ENCODE measurements at regions not wholly inside any gene's neighbourhood (a gene's known extent, or its start where the extent isn't known, plus 50 kb on each side); places are given as distances from the start of the nearest gene placed in this dataset.

DNA sequence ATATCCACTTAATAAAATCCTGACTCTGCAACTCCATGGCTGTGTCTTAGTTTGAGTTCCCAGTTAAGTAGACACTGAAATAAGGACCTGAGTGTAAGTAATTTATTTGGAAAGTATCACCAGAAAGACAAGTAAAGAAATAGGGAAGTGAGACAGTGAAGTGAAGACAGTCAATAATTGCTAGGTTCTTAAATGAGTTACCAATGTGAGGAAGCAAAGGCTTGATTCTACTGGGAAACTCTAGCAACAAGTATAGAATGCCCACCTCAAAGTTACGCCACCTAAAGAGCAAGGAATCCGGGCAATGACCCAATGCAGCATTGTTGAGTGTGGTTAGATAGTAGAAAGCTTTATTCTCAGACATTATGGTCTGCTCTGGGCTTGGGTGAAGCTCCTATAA is 383.9 kb downstream of the TLR4 start:
- DNase-seq: no peak

DNA sequence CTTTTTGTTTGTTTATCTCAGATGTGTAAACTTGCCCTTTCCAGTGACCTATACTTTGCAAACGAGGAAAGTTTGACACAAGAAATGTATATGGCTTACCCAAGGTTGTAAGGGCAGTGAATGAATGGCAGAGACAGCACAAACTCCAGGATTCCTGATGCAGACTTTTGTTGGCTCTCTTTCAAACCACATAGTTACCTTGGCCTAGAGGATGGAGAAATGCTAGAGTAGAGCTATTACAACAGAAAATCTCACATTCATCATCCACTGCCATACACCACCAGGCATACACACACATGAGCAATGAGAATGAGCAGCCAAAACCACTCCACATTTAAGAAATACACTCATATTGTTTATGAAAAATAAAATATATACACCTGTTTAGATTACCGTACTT is 387.0 kb downstream of the TLR4 start:
- no peak for DNase-seq

DNA sequence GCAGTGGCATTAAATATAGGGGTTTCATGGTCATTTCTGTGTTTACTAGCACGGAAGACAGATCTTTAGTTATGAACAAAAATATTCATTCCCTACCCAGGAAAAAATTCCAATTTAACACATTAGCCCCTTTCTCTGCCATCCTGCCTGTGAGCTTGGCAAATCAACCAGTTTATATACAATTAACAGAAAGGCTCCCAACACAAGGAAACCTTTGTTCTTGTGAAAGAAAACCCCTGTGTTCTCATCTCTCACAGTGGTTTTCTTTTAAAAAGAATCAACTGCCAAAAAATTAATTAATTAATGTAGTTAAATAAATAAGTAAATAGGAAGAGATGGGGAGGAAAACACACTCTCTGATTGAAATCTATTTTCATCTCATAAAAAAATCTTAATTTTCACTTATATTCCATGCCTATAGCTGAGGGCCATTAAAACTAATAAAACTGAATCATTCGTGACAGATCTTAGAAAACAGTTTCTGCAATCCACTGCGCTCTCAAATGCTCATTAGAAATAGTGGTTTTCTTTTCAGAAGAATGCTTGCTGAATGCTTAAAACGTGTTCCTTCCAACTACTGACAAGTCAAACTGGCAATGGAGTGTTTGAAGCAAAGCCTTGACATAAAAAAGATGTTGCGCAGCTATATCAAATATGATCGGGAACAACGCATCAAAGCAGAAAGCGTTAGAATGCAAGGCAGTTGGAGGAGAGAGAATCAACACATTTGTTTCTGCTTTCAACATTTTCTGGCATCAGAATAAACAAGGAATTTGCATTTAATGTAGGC is 387.7 kb downstream of the TLR4 start:
- no peak for DNase-seq

DNA sequence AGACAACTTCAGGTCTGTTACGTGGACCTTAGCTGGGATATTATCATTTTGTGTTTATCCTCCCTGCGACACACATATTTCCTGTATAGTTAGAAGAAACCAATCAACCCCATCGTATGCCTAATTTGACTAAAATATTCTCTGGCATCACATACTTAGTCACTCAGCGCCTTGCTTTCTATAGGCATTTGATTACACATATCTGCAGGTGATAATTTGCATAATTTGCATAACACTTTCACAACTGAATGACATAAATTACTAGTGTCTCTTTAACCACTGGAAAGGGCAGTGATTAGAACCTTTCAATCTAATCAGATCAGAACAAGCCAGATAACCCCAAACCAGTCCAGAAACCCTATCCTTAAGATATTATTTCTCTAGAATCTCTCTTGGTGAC is 390.2 kb downstream of the TLR4 start:
- DNase-seq: no peak

DNA sequence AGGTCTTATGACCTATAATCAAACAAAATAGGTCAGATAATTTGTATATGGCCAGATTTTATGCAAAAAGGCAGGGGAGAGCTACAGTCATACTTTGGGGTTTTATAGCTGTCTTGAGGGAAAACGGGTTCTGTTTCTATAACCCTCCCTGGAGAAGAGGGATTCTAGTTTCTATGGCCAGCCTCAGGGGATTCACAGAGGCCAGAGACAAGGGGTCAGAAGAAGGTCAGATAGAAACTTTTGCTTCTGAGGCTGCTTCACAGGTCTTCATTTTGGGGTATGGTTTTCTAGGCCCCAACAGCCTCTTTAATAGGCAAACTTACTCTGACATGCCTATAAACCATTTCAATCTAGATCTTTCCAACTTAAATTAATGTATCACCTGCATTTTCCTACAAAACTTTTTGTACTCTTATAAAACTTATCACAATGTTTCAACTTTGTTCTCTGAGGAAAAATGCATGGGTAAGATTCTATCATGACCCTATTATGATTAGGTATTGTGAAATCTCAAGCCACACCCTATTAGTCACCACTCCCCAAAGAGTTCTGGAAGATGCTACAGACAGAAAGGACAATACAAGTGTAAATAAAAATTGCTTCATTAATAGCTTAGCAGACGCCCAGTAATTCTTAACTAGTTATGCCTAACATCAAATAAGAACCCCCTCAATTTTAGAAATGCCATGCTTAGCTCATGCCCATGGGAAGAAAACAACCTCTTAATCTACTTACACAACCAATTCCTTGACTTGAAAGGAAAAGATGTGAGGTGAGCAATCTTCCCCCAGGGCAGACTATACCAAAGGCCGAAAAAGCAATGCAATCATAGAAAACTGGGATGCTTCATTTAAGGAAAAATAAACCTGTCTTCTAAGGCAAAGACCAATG is 396.6 kb downstream of the TLR4 start:
- DNase-seq: no peak

DNA sequence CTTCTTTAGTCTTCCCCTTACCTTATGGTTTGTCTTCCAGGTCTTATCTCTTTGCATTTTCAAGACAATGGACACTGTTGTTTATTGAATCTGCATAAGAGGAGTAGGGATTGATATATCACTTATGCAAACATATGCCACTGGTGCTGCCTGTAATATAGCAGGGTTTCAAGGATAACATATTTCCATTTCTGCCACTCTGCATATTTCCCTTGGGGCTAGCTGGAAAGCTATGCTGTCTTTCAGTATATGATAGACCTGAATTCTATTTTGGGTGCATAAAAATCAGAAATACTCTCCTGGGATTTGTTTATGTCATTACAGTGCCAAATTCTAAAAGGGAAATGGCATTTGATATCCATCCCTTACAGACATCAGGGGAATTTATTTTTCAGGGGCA is 400.2 kb downstream of the TLR4 start:
- no peak for DNase-seq

DNA sequence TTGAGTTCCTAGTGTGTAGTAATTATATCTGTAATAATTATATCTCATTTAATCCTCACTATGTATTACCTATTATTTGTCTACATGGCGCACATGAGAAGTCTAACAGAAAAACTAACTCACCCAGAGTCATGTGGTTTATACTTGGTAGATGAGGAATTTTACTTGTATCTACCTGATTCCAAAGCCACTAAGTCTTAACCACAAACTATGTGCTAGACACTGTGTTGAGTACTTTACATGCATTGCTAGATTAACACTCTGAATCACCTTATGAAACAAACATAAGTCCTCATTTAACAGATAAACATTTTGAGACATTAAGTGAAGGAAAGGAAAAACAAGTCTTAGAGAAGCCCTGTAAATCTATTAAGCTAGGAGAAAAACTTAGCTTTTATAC is 404.8 kb downstream of the TLR4 start:
- no peak for DNase-seq

DNA sequence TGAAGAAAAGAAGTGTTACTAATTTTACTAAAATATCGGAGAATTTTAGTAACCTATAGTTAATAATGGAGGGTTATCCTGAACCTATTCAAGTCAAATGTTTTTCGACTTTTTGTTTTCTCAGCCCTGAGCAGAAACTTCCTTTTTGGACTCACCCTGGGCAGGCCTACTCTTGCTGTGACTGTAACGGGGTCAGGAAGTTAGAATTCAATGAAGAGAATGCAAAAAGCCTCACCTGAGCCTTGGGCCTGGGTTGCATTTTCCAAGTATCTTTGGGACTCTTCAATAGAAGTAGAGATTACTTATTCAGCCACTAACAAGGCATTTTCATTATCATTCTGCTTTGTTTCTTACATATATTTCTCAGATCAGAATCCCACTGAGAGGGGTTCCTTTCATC is 405.3 kb downstream of the TLR4 start:
- DNase-seq: no peak

DNA sequence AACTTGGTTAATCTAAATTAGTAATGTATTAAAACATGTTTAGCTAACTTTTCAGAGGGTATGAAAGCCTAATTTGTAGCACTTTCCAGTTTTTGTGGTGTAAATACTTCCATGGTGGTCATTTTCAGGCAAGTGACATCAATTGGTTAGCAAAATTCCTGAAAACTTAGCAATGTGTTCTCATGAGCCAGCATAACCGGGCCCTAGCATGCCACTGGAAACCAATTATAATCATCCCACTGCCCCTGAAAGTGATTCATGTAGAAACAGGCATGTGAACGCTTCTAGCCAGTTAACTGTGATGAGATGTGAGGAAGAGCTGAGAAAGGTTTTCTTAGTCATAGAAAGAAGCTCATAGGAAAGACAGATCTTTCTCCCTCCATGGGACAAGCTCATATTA is 417.2 kb downstream of the TLR4 start:
- DNase-seq: no peak

DNA sequence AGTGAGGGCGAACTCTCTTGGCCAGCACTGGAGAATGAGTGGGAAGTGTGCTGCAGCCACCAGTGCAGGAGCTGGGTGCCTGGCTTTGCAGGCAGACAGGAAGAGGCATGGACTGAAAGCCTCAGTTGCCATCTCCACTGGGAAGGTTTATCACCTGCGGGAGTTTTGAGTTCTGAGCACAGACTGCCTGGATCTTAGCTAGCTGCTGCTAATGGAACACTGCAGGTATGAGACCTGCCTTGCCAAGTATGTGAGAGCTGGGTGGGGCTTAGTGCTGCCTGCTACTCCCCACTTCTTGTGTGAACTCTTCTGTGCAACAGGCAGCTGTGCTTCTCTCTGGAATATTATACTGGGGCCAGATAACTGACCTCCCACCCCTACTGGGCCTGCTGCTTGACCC is 424.1 kb downstream of the TLR4 start:
- DNase-seq: no peak

DNA sequence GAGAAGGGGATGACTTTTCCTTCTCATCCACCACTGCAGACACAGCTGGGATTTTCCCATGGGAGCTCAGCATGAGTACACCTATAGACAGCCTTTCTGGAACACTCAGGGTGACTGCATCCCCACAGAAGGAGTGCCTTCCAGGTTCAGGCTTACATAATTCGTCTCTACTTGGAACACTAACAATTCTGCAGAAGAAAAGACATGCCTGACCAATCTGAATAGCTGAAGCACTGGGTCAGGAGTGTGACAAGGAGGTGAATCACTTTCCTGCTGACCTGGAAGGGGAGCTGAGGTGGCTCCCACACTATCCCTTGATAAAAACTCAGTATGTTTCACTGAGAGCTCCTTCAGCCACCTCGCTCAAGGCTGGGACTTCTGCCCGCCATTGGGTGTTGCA is 425.3 kb downstream of the TLR4 start:
- DNase-seq: no peak

DNA sequence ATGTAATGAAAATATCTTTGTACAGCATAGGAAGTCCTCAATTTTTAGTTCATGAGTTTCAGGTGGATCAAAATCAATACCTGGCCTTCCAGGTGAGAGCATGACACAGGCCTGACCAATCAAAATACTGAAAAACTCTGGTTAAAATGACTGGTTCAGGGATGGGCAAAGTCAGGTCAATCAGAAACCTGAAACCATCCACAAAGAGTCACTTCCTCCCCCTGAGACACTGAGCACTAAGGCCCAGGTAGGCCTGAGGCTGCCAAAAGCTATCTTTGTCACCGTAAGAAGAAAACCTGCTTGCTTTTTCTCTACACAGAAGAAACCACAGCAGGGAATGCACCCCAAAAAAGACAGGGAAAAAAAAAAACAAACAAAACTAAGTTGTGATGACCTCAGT is 444.8 kb downstream of the TLR4 start:
- no peak for DNase-seq

DNA sequence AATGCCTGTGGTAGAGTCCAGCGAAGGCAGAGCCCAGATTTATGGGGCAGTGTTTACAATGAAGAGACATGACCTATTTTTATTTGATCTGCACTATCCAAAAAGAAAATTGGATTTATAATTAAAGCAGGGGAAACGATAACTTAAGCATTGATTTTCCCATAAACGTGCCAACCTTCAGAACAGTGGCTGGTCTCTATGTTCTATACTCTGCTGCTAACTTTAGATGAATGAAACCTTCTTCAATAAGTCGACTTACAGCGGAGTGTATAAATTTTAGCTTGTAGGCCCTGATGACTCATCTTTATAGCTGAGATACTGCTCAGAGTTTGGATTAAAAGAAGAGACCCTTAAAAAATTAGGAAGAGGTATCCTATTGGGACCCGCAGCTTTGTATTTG is 452.6 kb downstream of the TLR4 start:
- DNase-seq: no peak

DNA sequence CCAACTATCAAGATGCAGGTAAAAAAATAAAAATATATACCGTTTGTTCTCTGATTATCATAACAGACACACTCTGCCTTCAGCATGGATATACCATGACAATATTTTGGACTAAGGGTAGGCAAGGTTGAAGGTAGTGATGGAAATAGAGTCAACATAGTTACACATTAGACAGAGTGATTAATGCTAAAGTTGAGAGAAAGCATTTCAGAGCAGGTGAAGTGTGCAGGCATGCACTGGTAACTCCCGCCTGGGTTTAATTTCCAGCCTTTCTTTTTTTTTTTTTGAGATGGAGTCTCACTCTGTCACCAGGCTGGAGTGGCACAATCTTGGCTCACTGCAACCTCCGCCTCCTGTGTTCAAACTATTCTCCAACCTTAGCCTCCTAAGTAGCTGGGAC is 458.5 kb downstream of the TLR4 start:
- DNase-seq: no peak

DNA sequence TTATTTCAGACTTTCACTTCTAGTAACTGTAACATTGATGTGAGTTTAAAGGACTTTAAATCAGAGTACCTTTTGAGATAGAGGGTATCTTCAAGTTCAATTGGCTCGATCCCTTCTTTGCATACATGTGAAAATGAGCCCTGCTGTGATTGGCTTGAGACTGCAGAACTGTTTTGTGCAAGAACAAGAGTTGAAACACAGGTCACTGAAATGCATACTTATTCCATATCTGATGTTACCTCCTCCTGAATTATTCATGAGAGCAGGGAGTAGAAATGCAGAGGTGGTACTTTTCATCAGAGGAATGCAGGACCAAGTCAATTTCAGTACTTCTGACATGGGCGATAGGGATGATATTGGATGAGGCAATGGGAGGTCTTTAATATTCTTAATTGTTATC is 459.5 kb downstream of the TLR4 start:
- DNase-seq: no peak

DNA sequence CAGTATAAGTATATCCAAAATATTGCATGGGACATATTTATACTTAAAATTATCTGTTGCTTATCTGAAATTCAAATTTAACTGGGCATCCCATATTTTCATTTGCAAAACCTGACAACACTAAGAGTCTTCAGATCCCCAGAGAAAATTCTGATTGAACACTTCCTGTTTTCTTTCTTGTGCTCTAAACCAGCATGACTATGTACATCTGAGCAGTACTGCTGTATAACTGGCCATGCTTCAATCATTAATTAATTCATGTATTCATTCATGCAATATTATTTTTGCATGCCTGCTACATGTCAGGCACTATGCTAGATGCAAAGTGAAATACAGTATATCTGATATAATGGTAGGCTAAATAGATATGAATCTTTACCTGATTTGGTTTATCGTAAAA is 461.2 kb downstream of the TLR4 start:
- no peak for DNase-seq

DNA sequence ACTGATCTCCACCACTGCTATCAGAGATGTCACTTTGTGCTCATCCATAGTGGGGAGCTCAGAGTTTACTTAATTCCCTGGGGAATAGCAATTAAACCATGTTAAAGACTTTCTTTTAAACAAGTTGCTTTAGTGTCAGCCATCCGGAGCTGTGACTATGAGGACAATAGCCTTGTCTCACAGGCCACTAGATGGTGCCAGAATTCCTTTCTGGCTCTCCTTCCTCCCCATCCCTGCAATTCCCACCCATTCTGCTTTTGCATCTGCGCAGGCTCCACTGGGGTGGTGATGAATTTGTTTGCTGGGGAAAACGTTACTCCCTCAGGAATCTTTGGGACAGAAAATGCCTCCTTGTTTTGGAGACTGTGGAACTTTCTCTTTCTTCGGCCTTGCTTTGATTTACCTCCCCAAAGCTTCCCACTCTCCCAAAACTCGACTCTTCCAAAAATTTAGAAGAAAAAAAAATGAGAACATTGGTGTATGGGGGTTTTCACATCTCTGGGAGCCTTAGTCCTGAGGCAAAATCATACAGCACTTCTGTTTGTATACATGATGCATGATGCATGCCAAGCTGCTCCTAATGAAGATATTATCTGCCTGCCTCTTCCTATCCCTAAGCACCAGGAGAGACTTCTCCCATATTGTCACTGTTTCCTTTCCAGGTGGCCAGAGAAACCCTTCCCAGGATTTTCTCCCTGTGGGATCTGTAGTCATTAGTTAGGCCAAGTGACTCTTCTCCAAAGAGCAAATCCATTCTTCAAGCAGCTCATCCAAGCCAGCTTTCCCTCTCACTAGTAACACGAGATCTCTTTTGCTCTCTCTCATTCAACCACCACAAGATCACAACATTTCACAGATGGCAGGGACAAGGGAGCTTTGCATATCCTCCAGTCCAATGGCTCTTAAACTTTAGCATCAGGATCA is 466.1 kb downstream of the TLR4 start:
- DNase-seq: no peak

DNA sequence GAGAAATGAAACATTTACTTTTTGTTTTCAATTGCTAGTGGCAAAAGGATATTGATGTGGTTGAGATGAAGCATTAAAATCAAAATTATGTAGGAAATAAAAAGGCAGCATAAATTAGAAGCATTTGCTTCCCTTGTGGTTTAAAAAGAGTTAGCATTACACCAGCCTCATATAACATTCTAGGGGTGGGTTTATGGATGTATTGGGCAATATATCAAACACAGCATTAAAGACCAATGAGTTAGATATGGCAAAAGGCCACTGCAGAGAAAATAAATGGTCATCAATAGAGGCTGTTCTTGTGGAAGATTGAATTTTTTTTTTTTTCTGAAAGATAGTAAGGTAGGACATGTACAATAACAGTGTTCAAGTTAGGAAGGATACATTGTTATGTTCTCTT is 473.0 kb downstream of the TLR4 start:
- no peak for DNase-seq

DNA sequence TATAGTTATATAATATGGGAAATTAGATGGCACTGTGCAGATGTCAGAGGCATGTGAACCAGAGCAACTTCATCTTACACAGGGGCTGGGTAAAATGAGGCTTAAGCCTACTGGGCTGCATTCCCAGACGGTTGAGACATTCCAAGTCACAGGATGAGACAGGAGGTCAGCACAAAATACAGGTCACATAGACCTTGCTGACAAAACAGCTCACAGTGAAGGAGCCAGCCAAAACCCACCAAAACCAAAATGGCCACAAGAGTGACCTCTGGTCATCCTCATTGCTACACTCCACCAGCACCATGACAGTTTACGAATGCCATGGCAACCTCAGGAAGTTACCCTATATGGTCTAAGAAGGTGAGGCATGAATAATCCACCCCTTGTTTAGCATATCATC is 479.4 kb downstream of the TLR4 start:
- DNase-seq: no peak

DNA sequence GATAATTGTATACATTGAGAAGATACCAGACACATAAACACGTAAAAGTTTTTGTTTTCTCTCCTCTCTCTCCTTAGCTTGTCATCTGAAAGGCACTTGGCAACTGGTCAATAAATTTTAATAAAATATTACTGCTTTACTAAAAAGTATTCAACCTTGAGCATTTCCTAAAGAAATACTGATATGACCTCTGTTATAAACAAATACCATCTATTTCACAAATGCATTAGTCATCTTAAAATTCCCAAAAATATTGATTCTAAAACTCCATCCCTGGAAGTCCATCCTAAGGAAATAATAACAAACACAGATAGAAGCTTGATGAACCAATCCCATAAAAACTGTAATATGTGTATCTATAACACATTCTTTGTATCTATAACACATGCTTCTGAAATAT is 483.2 kb downstream of the TLR4 start:
- no peak for DNase-seq

DNA sequence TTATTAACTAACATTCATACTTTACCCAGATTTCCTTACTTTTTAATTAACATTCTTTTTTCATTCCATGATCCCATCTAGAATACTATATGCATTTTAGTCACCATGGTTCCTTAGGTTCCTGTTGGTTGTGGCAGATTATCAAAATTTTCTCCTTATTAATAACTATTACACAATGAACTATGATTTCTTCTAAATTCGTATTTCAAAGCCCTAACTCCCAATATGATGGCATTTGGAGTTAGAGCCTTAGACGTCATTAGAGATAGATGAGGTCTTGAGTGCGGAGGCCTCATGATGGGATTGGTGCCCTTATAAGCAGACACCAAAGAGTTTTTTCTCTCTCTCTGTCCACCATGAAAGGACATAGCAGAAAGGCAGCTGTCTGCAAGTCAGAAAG is 485.4 kb downstream of the TLR4 start:
- DNase-seq: no peak

DNA sequence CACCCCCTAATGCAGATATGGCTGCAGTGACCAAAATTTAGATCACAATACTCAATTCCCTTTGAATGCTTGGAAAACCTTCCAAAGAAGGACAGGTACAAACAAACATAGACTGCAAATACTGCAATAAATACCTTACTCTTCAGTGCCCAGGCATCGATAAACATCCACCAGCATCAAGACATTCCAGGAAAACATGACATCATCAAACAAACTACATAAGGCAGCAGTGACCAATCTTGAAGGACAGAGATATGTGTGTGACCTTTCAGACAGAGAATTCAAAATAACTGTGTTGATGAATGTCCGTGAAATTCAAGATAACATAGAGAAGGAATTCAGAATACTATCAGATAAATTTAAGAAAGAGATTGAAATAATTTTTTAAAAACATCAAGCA is 488.6 kb downstream of the TLR4 start:
- no peak for DNase-seq

DNA sequence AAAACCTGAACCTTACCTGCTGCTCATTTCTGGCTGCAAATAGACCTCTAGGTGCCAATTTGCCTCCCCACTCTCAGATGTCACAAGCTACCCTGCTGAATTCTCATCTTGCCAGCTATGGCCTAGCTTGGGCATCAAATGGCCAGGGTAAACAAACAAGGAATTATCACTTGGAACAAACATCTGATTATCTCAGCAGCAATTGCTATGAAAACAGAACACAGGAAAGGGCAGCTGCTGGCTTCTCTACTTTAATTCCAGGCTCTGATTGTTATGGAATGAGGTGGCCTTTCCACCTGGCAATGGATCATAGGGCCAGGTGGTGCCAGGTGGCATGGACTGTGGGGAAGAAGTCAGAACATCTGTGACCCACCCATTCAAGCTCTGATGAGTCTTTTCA is 505.1 kb downstream of the TLR4 start:
- DNase-seq: no peak

All from activated naive CD4-positive, alpha-beta T cell treated with anti-CD3 and anti-CD28 coated beads, Interleukin-2, amount 50 U/mL, for 16 hours (primary cell).